ENCODE measurements at regions not wholly inside any gene's neighbourhood (a gene's known extent, or its start where the extent isn't known, plus 50 kb on each side); places are given as distances from the start of the nearest gene placed in this dataset.

- H3K36me3 ChIP-seq (ENCODE audit: control insufficient read depth in 4 of 4, insufficient read depth in 3 of 4, low read depth in 1 of 4, low read length in 3 of 4), result no peaks in the 10 kb centered on the region
- H3K27me3 ChIP-seq (ENCODE audit: control insufficient read depth in 4 of 4, insufficient read depth in 4 of 4, low read length in 3 of 4), result no peaks in the 10 kb centered on the region
- TF ChIP-seq RAD21 (IDR thresholded peaks at IDR 0.05) (no peak), JUND (IDR thresholded peaks at IDR 0.05) (no peak), TAF1 (conservative IDR thresholded peaks at IDR 0.05) (no peak), SP1 (IDR thresholded peaks at IDR 0.05) (no peak), MAX (IDR thresholded peaks at IDR 0.05) (no peak), RXRA (IDR thresholded peaks at IDR 0.05) (no peak), YY1 (IDR thresholded peaks at IDR 0.05) (no peak), CTCF (IDR thresholded peaks at IDR 0.05; ENCODE audit: low read depth, low read length, missing input control) (no peak), REST (IDR thresholded peaks at IDR 0.05) (no peak)
- no peak overlapping the region for H3K27ac ChIP-seq (ENCODE audit: low read depth in 1 of 2, low read length in 2 of 2)
- no peak overlapping the region for H3K9ac ChIP-seq (ENCODE audit: low read depth in 1 of 2, low read length in 2 of 2)
- DNase-seq (ENCODE audit: low spot score), result no peak
- WGBS, result 80% methylated on average over 6 of the region's 6 CpGs
- no peaks in the 10 kb centered on the region for H3K4me1 ChIP-seq (ENCODE audit: control insufficient read depth in 4 of 4, insufficient read depth in 4 of 4, low read length in 3 of 4)
- H3K4me3 ChIP-seq (ENCODE audit: low read depth in 1 of 3, low read length in 3 of 3), result no peak overlapping the region
- no peaks in the 10 kb centered on the region for H3K9me3 ChIP-seq (ENCODE audit: control insufficient read depth in 4 of 4, low read length in 3 of 4)
Measured at GRCh38 chr1:216847397-216848036, 124.3 kb upstream of the ESRRG start.

- no peaks in the 10 kb centered on the region for H3K4me1 ChIP-seq (ENCODE audit: control insufficient read depth in 4 of 4, insufficient read depth in 4 of 4, low read length in 3 of 4)
- WGBS, result 91% methylated on average over 4 of the region's 4 CpGs
- TF ChIP-seq ZBTB33 (IDR thresholded peaks at IDR 0.05) (no peak), REST (IDR thresholded peaks at IDR 0.05) (no peak), JUND (IDR thresholded peaks at IDR 0.05) (no peak), FOXA2 (IDR thresholded peaks at IDR 0.05) (no peak), SP1 (IDR thresholded peaks at IDR 0.05) (no peak), EGR1 (IDR thresholded peaks at IDR 0.05; ENCODE audit: low read depth in 2 of 2) (no peak), FOXA1 (IDR thresholded peaks at IDR 0.05) (no peak), HNF4A (conservative IDR thresholded peaks at IDR 0.05) (no peak), CTCF (IDR thresholded peaks at IDR 0.05; ENCODE audit: low read depth, low read length, missing input control) (no peak), MAX (IDR thresholded peaks at IDR 0.05) (no peak), NR2F2 (IDR thresholded peaks at IDR 0.05) (no peak)
Measured at GRCh38 chr1:216846339-216846738, 123.1 kb upstream of the ESRRG start.

More at GRCh38 chr1:216846339-216846738, 123.1 kb upstream of the ESRRG start:
- H3K9me3 ChIP-seq (ENCODE audit: control insufficient read depth in 4 of 4, low read length in 3 of 4), result no peaks in the 10 kb centered on the region
- no peaks in the 10 kb centered on the region for H3K36me3 ChIP-seq (ENCODE audit: control insufficient read depth in 4 of 4, insufficient read depth in 3 of 4, low read depth in 1 of 4, low read length in 3 of 4)
- no peak for DNase-seq (ENCODE audit: low spot score)
- no peak overlapping the region for H3K27ac ChIP-seq (ENCODE audit: low read depth in 1 of 2, low read length in 2 of 2)
- no peaks in the 10 kb centered on the region for H3K27me3 ChIP-seq (ENCODE audit: control insufficient read depth in 4 of 4, insufficient read depth in 4 of 4, low read length in 3 of 4)
- no peak overlapping the region for H3K9ac ChIP-seq (ENCODE audit: low read depth in 1 of 2, low read length in 2 of 2)
- H3K4me3 ChIP-seq (ENCODE audit: low read depth in 1 of 3, low read length in 3 of 3), result no peak overlapping the region
